Thoracic aorta (tissue), 2 donors: ENCODE measurements at regions not wholly inside any gene's neighbourhood (a gene's known extent, or its start where the extent isn't known, plus 50 kb on each side); places are given as distances from the start of the nearest gene placed in this dataset.

ENCODE experiments used
- ATAC-seq: fragments of 150-250 bp; one replicate; pipeline ENCODE4 v1.8.0; 2017; ENCODE audit warnings: low read depth; ENCODE audit not compliant: insufficient number of reproducible peaks, low FRiP score
- DNase-seq: peaks from one replicate; pipeline ENCODE4 v3.0.0-alpha.2; 2020; ENCODE audit warnings: low spot score
- H3K27ac ChIP-seq, 2 donors: fragments of 200-600 bp; sonication (generic); 1 replicate in 1 of 2; 2 replicates in 1 of 2; pipeline ENCODE4 v1.5.1; 2016; ENCODE audit warnings: mild to moderate bottlenecking in 2 of 2, moderate library complexity in 2 of 2
- H3K27me3 ChIP-seq: fragments of 200-600 bp; sonication (generic); replicated peaks from 2 replicates; pipeline ENCODE4 v1.6.0; 2016; ENCODE audit warnings: mild to moderate bottlenecking; ENCODE audit not compliant: insufficient read depth
- H3K36me3 ChIP-seq: fragments of 200-600 bp; sonication (generic); one replicate; pipeline ENCODE4 v1.5.1; 2016
- H3K4me1 ChIP-seq, 2 donors: fragments of 200-600 bp; sonication (generic); 1 replicate in 1 of 2; 2 replicates in 1 of 2; pipeline versions ENCODE4 v1.5.1 to v1.6.0; 2016; ENCODE audit warnings: low read depth in 2 of 2, mild to moderate bottlenecking in 1 of 2; ENCODE audit not compliant: control insufficient read depth in 1 of 2
- H3K4me3 ChIP-seq: fragments of 200-600 bp; sonication (generic); 2 replicates; pipeline ENCODE4 v1.5.1; 2016; ENCODE audit warnings: mild to moderate bottlenecking
- H3K9me3 ChIP-seq: fragments of 200-600 bp; sonication (generic); 2 replicates; pipeline ENCODE4 v1.5.1; 2016
- CTCF ChIP-seq: fragments of 200-600 bp; sonication (generic); IDR thresholded peaks from one replicate; pipeline ENCODE4 v1.5.1; 2019; ENCODE audit warnings: antibody characterized with exemption

GRCh38 chr2:100199421-100199820 is 57.0 kb upstream of the AFF3 start:
- H3K4me1 ChIP-seq: peaks cover 20 to 39% of the 10 kb centered on the region in 2 donors
- no peak for ATAC-seq
- no peaks in the 10 kb centered on the region for H3K36me3 ChIP-seq
- TF ChIP-seq CTCF: no peak
- no peak for DNase-seq
- peak overlapping the region; percentile 82 to 90 for H3K27ac ChIP-seq
- H3K9me3 ChIP-seq: no peaks in the 10 kb centered on the region
- no peak overlapping the region for H3K4me3 ChIP-seq
- no peaks in the 10 kb centered on the region for H3K27me3 ChIP-seq

GRCh38 chr2:100198461-100199230 is 56.3 kb upstream of the AFF3 start:
- no peak for ATAC-seq
- no peak for DNase-seq
- no peak overlapping the region for H3K4me3 ChIP-seq
- H3K27me3 ChIP-seq: no peaks in the 10 kb centered on the region
- peaks cover 24 to 46% of the 10 kb centered on the region in 2 donors for H3K4me1 ChIP-seq
- no peaks in the 10 kb centered on the region for H3K36me3 ChIP-seq
- peak overlapping the region; percentile 82 to 90 for H3K27ac ChIP-seq
- no peaks in the 10 kb centered on the region for H3K9me3 ChIP-seq
- no peak for TF ChIP-seq CTCF

- Histone ChIP-seq H3K27me3 (no peaks in the 10 kb centered on the region), H3K36me3 (no peaks in the 10 kb centered on the region), H3K4me3 (peak overlapping the region; percentile 21), H3K4me1 (peaks cover 33 to 56% of the 10 kb centered on the region in 2 donors), H3K27ac (peak overlapping the region; percentile 82 to 90), H3K9me3 (no peaks in the 10 kb centered on the region)
- TF ChIP-seq CTCF: no peak
- no peak for DNase-seq
- peak; percentile 53 for ATAC-seq
Measured at GRCh38 chr2:100197631-100198153, 55.3 kb upstream of the AFF3 start.

- peak overlapping the region; percentile 82 to 90 for H3K27ac ChIP-seq
- peak overlapping the region; percentile 21 for H3K4me3 ChIP-seq
- no peaks in the 10 kb centered on the region for H3K9me3 ChIP-seq
- H3K27me3 ChIP-seq: no peaks in the 10 kb centered on the region
- DNase-seq (no peak), ATAC-seq (no peak)
- no peak for TF ChIP-seq CTCF
- peaks cover 33 to 63% of the 10 kb centered on the region in 2 donors for H3K4me1 ChIP-seq
- H3K36me3 ChIP-seq: no peaks in the 10 kb centered on the region
Measured at GRCh38 chr2:100196786-100197494, 54.5 kb upstream of the AFF3 start.

DNA sequence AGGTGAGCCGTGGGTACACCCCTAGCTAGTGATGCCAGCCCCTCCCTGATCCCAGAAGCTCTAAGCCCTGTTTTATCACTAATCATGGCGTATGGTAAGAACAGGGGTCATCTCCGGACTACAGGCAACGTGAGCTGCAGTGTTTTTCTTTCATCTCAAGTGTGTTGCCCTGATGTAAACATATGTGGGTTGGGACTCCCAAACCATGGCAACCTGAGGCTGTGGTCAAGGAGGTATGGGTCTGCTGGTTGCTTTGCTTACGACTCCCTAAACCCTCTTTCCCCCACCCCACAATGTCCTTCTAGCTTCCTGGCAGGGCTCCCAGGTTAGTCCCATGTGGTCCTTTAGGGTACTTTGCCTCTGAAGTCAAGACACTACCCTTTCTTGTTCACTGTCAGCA is 53.6 kb upstream of the AFF3 start:
- no peak for ATAC-seq

More for the DNA sequence above, 53.6 kb upstream of the AFF3 start:
- Histone ChIP-seq H3K27ac (peak overlapping the region in 1 of 2 donors; percentile 82), H3K9me3 (no peaks in the 10 kb centered on the region), H3K4me3 (no peak overlapping the region), H3K27me3 (no peaks in the 10 kb centered on the region), H3K4me1 (peaks cover 33 to 63% of the 10 kb centered on the region in 2 donors), H3K36me3 (no peaks in the 10 kb centered on the region)
- no peak for TF ChIP-seq CTCF
- DNase-seq: no peak
